NCI-H774 (cell line): ENCODE measurements at regions not wholly inside any gene's neighbourhood (a gene's known extent, or its start where the extent isn't known, plus 50 kb on each side); places are given as distances from the start of the nearest gene placed in this dataset.

Experiments used
- DNase-seq: peaks from one replicate; lab custom pipeline; 2025; lab: John Stamatoyannopoulos, UW

GRCh38 chr2:82508702-82509101 lies 1950.4 kb downstream of the SUCLG1 start:
- DNase-seq = no peak

- no peak for DNase-seq
Measured at GRCh38 chr2:82507657-82508056, 1951.4 kb downstream of the SUCLG1 start.

GRCh38 chr2:82501217-82501616 lies 1957.9 kb downstream of the SUCLG1 start:
- no peak for DNase-seq

GRCh38 chr2:82498777-82499443 lies 1960.2 kb downstream of the SUCLG1 start:
- DNase-seq = no peak

GRCh38 chr2:82494739-82495138 lies 1964.3 kb downstream of the SUCLG1 start:
- DNase-seq = no peak

- DNase-seq = no peak
Measured at GRCh38 chr2:82491591-82491990, 1967.5 kb downstream of the SUCLG1 start.

GRCh38 chr2:82487354-82487753 lies 1971.7 kb downstream of the SUCLG1 start:
- no peak for DNase-seq

GRCh38 chr2:82485701-82486100 lies 1973.4 kb downstream of the SUCLG1 start:
- no peak for DNase-seq

- DNase-seq = no peak
Measured at GRCh38 chr2:82481207-82481606, 1977.9 kb downstream of the SUCLG1 start.

- no peak for DNase-seq
Measured at GRCh38 chr2:82478641-82479040, 1980.4 kb downstream of the SUCLG1 start.

- no peak for DNase-seq
Measured at GRCh38 chr2:82476094-82476493, 1983.0 kb downstream of the SUCLG1 start.

- DNase-seq = no peak
Measured at GRCh38 chr2:82428251-82428650, 2030.8 kb downstream of the SUCLG1 start.

- DNase-seq = no peak
Measured at GRCh38 chr2:82412021-82412420, 2047.1 kb downstream of the SUCLG1 start.

- DNase-seq = no peak
Measured at GRCh38 chr2:82411071-82411470, 2048.0 kb downstream of the SUCLG1 start.

GRCh38 chr2:82395531-82395930 lies 2063.5 kb downstream of the SUCLG1 start:
- DNase-seq = no peak

GRCh38 chr2:82391386-82391785 lies 2067.7 kb downstream of the SUCLG1 start:
- DNase-seq = no peak

GRCh38 chr2:82355622-82356021 lies 2051.1 kb upstream of the LRRTM1 start:
- DNase-seq = no peak

GRCh38 chr2:82345910-82346309 lies 2041.4 kb upstream of the LRRTM1 start:
- DNase-seq = no peak

GRCh38 chr2:82344670-82345069 lies 2040.1 kb upstream of the LRRTM1 start:
- DNase-seq = no peak

- no peak for DNase-seq
Measured at GRCh38 chr2:82342356-82342755, 2037.8 kb upstream of the LRRTM1 start.

GRCh38 chr2:82340578-82341053 lies 2036.1 kb upstream of the LRRTM1 start:
- DNase-seq = no peak

- DNase-seq = no peak
Measured at GRCh38 chr2:82339805-82340204, 2035.3 kb upstream of the LRRTM1 start.

GRCh38 chr2:82333697-82334096 lies 2029.1 kb upstream of the LRRTM1 start:
- no peak for DNase-seq

GRCh38 chr2:82330155-82330554 lies 2025.6 kb upstream of the LRRTM1 start:
- DNase-seq = no peak
